Fibroblast of lung (primary cell): ENCODE measurements at regions not wholly inside any gene's neighbourhood (a gene's known extent, or its start where the extent isn't known, plus 50 kb on each side); places are given as distances from the start of the nearest gene placed in this dataset.

Source experiments
- DNase-seq, 2 donors: peaks; one replicate each; pipeline versions ENCODE4 v3.0.0 to v3.0.0-alpha.2; 2010; ENCODE audit warnings: low read depth in 2 of 2
- H2AFZ ChIP-seq: 2 replicates; pipeline ENCODE4 v1.5.1; 2012; ENCODE audit warnings: low read length, control low read depth, inconsistent platforms
- H3K27ac ChIP-seq: 2 replicates; pipeline ENCODE4 v1.5.1; 2011; ENCODE audit warnings: low read length, control low read depth; ENCODE audit not compliant: insufficient read depth
- H3K27me3 ChIP-seq: 2 replicates; pipeline ENCODE4 v1.5.1; 2011; ENCODE audit warnings: mild to moderate bottlenecking, low read length; ENCODE audit not compliant: control insufficient read depth, insufficient read depth
- H3K36me3 ChIP-seq: 2 replicates; pipeline ENCODE4 v1.5.1; 2011; ENCODE audit warnings: low read length; ENCODE audit not compliant: control insufficient read depth, insufficient read depth
- H3K4me1 ChIP-seq: 2 replicates; pipeline ENCODE4 v1.5.1; 2011; ENCODE audit warnings: low read length; ENCODE audit not compliant: control insufficient read depth, insufficient read depth; ENCODE audit errors: extremely low read depth
- H3K4me2 ChIP-seq: 2 replicates; pipeline ENCODE4 v1.5.1; 2011; ENCODE audit warnings: low read length, control low read depth; ENCODE audit not compliant: insufficient read depth; ENCODE audit errors: extremely low read depth
- H3K4me3 ChIP-seq, 4 experiments: fragments of 200-600 bp in 1 of 4; sonication (generic) in 1 of 4; replicated peaks in 1 of 4; 2 replicates each; pipeline ENCODE4 v1.5.1; 2011 to 2016; ENCODE audit warnings: low read length in 4 of 4, low read depth in 3 of 4, mild to moderate bottlenecking in 3 of 4, control low read depth in 2 of 4, inconsistent platforms in 1 of 4, mixed read lengths in 1 of 4; ENCODE audit not compliant: insufficient read depth in 1 of 4; ENCODE audit errors: control extremely low read depth in 1 of 4
- H3K79me2 ChIP-seq: 2 replicates; pipeline ENCODE4 v1.5.1; 2012; ENCODE audit warnings: mild to moderate bottlenecking, low read length, inconsistent platforms; ENCODE audit not compliant: control insufficient read depth, insufficient read depth
- H3K9ac ChIP-seq: 2 replicates; pipeline ENCODE4 v1.5.1; 2011; ENCODE audit warnings: mild to moderate bottlenecking, low read length, control low read depth; ENCODE audit not compliant: insufficient read depth
- H3K9me3 ChIP-seq: 2 replicates; pipeline ENCODE4 v1.5.1; 2012; ENCODE audit warnings: low read depth, low read length; ENCODE audit not compliant: control insufficient read depth, insufficient read depth
- H4K20me1 ChIP-seq: 2 replicates; pipeline ENCODE4 v1.5.1; 2011; ENCODE audit warnings: low read length; ENCODE audit not compliant: control insufficient read depth, insufficient read depth; ENCODE audit errors: extremely low read depth
- CTCF ChIP-seq, 2 donors: IDR thresholded peaks in 1 of 2; conservative IDR thresholded peaks in 1 of 2; 1 replicate in 1 of 2; 2 replicates in 1 of 2; pipeline ENCODE4 v1.5.1; 2011 to 2012; ENCODE audit warnings: low read length in 2 of 2, control low read depth in 1 of 2, inconsistent platforms in 1 of 2, low read depth in 1 of 2, mild to moderate bottlenecking in 1 of 2
- EZH2 ChIP-seq: IDR thresholded peaks from 2 replicates; pipeline ENCODE4 v1.5.1; 2012; ENCODE audit warnings: low read length, control low read depth, mild to moderate bottlenecking; ENCODE audit errors: missing control alignments

- Histone ChIP-seq H3K36me3 (no peaks in the 10 kb centered on the region), H3K27ac (no peak overlapping the region), H4K20me1 (no peaks in the 10 kb centered on the region), H3K9ac (no peak overlapping the region), H3K27me3 (no peaks in the 10 kb centered on the region), H3K9me3 (no peaks in the 10 kb centered on the region), H3K4me3 (no peak overlapping the region), H3K4me2 (no peak overlapping the region), H3K79me2 (no peaks in the 10 kb centered on the region), H3K4me1 (no peaks in the 10 kb centered on the region), H2AFZ (no peak overlapping the region)
- no peak for DNase-seq
- no peak for TF ChIP-seq CTCF (conservative IDR thresholded peaks at IDR 0.05 in 1 of 2, IDR thresholded peaks at IDR 0.05 in 1 of 2; ENCODE audit: low read depth in 1 of 2, low read length in 2 of 2)
- no peak for TF ChIP-seq EZH2
Measured at GRCh38 chr13:64917566-64917965, 2312.6 kb downstream of the PCDH9 start.

- DNase-seq = peak; percentile 42 to 86
Measured at GRCh38 chr13:64912141-64912540, 2318.0 kb downstream of the PCDH9 start.

GRCh38 chr13:64910096-64910495 is 2320.0 kb downstream of the PCDH9 start:
- H2AFZ ChIP-seq = no peak overlapping the region
- no peak for TF ChIP-seq CTCF (conservative IDR thresholded peaks at IDR 0.05 in 1 of 2, IDR thresholded peaks at IDR 0.05 in 1 of 2; ENCODE audit: low read depth in 1 of 2, low read length in 2 of 2)
- TF ChIP-seq EZH2 = no peak

More at GRCh38 chr13:64912141-64912540, 2318.0 kb downstream of the PCDH9 start:
- no peaks in the 10 kb centered on the region for H3K4me1 ChIP-seq
- H4K20me1 ChIP-seq = no peaks in the 10 kb centered on the region
- no peaks in the 10 kb centered on the region for H3K27me3 ChIP-seq
- no peak for TF ChIP-seq EZH2
- no peak for TF ChIP-seq CTCF (conservative IDR thresholded peaks at IDR 0.05 in 1 of 2, IDR thresholded peaks at IDR 0.05 in 1 of 2; ENCODE audit: low read depth in 1 of 2, low read length in 2 of 2)
- no peak overlapping the region for H3K27ac ChIP-seq
- no peaks in the 10 kb centered on the region for H3K36me3 ChIP-seq
- H2AFZ ChIP-seq = no peak overlapping the region
- no peak overlapping the region for H3K4me2 ChIP-seq
- no peak overlapping the region for H3K9ac ChIP-seq
- no peaks in the 10 kb centered on the region for H3K79me2 ChIP-seq
- no peak overlapping the region for H3K4me3 ChIP-seq
- no peaks in the 10 kb centered on the region for H3K9me3 ChIP-seq

More at GRCh38 chr13:64910096-64910495, 2320.0 kb downstream of the PCDH9 start:
- no peaks in the 10 kb centered on the region for H3K4me1 ChIP-seq
- no peak overlapping the region for H3K27ac ChIP-seq
- H3K27me3 ChIP-seq = no peaks in the 10 kb centered on the region
- H3K9ac ChIP-seq = no peak overlapping the region
- H3K36me3 ChIP-seq = no peaks in the 10 kb centered on the region
- DNase-seq = peak in 1 of 2 donors; percentile 6
- H3K9me3 ChIP-seq = no peaks in the 10 kb centered on the region
- H4K20me1 ChIP-seq = no peaks in the 10 kb centered on the region
- no peaks in the 10 kb centered on the region for H3K79me2 ChIP-seq
- H3K4me2 ChIP-seq = no peak overlapping the region
- H3K4me3 ChIP-seq = no peak overlapping the region
